ENCODE measurements at regions not wholly inside any gene's neighbourhood (a gene's known extent, or its start where the extent isn't known, plus 50 kb on each side); places are given as distances from the start of the nearest gene placed in this dataset.
A peak's percentile ranks its signal among the peaks of the same experiment; 100 is the strongest.
"Not testable (repeated sequence)": the region's sequence is repeated elsewhere in the genome, so short reads cannot be mapped to it uniquely, and the experiment has no call there.

GRCh38 chr15:69561071-69561784 is 108.6 kb downstream of the RPLP1 start:
- no peak for FAIRE-seq
- 29 to 58% (median 41%) methylated on average over 14 of the region's 14 CpGs for WGBS, 3 donors
- peaks cover 8 to 57% (median 9%) of the 10 kb centered on the region in 3 donors for H3K4me1 ChIP-seq (ENCODE audit: control insufficient read depth in 3 of 3, insufficient read depth in 2 of 3, low read depth in 1 of 3, low read length in 2 of 3)
- peak overlapping the region in 1 of 3 donors; percentile 5 for H3K4me3 ChIP-seq (ENCODE audit: low read depth in 1 of 3, low read length in 3 of 3)
- H3K27me3 ChIP-seq (ENCODE audit: control insufficient read depth in 3 of 3, insufficient read depth in 3 of 3, low read length in 3 of 3): peaks cover 0 to 7% (median 0%) of the 10 kb centered on the region in 3 donors
- DNase-seq: peak; percentile 54 to 87
- no peaks in the 10 kb centered on the region for H3K9me3 ChIP-seq (ENCODE audit: control insufficient read depth in 2 of 2, insufficient read depth in 1 of 2, low read depth in 1 of 2, low read length in 1 of 2)
- peak overlapping the region in 1 of 3 donors; percentile 68 for H3K27ac ChIP-seq (ENCODE audit: low read depth in 1 of 3, low read length in 2 of 3)
- peaks cover 0 to 2% (median 0%) of the 10 kb centered on the region in 3 donors for H3K36me3 ChIP-seq (ENCODE audit: control insufficient read depth in 3 of 3, insufficient read depth in 2 of 3, low read depth in 1 of 3, low read length in 3 of 3)

- H3K4me1 ChIP-seq (ENCODE audit: control insufficient read depth in 3 of 3, insufficient read depth in 2 of 3, low read depth in 1 of 3, low read length in 2 of 3): peaks cover 8 to 49% (median 9%) of the 10 kb centered on the region in 3 donors
- FAIRE-seq: no peak
Measured at GRCh38 chr15:69562116-69562515, 109.5 kb downstream of the RPLP1 start.

GRCh38 chr15:69562564-69562963 is 109.9 kb downstream of the RPLP1 start:
- no peak overlapping the region for H3K4me3 ChIP-seq (ENCODE audit: low read depth in 1 of 3, low read length in 3 of 3)
- DNase-seq (peak; percentile 36 to 61), FAIRE-seq (no peak)
- H3K4me1 ChIP-seq (ENCODE audit: control insufficient read depth in 3 of 3, insufficient read depth in 2 of 3, low read depth in 1 of 3, low read length in 2 of 3): peaks cover 8 to 48% (median 8%) of the 10 kb centered on the region in 3 donors
- peaks cover 0 to 2% (median 0%) of the 10 kb centered on the region in 3 donors for H3K36me3 ChIP-seq (ENCODE audit: control insufficient read depth in 3 of 3, insufficient read depth in 2 of 3, low read depth in 1 of 3, low read length in 3 of 3)
- peaks cover 0 to 7% (median 0%) of the 10 kb centered on the region in 3 donors for H3K27me3 ChIP-seq (ENCODE audit: control insufficient read depth in 3 of 3, insufficient read depth in 3 of 3, low read length in 3 of 3)
- 50 to 76% (median 69%) methylated on average over 4 of the region's 4 CpGs for WGBS, 3 donors
- no peaks in the 10 kb centered on the region for H3K9me3 ChIP-seq (ENCODE audit: control insufficient read depth in 2 of 2, insufficient read depth in 1 of 2, low read depth in 1 of 2, low read length in 1 of 2)
- peak overlapping the region in 1 of 3 donors; percentile 68 for H3K27ac ChIP-seq (ENCODE audit: low read depth in 1 of 3, low read length in 2 of 3)

More at GRCh38 chr15:69562116-69562515, 109.5 kb downstream of the RPLP1 start:
- WGBS, 3 donors: 26 to 37% (median 35%) methylated on average over 7 of the region's 7 CpGs
- H3K27me3 ChIP-seq (ENCODE audit: control insufficient read depth in 3 of 3, insufficient read depth in 3 of 3, low read length in 3 of 3): peaks cover 0 to 7% (median 0%) of the 10 kb centered on the region in 3 donors
- H3K36me3 ChIP-seq (ENCODE audit: control insufficient read depth in 3 of 3, insufficient read depth in 2 of 3, low read depth in 1 of 3, low read length in 3 of 3): peaks cover 0 to 2% (median 0%) of the 10 kb centered on the region in 3 donors
- no peaks in the 10 kb centered on the region for H3K9me3 ChIP-seq (ENCODE audit: control insufficient read depth in 2 of 2, insufficient read depth in 1 of 2, low read depth in 1 of 2, low read length in 1 of 2)
- H3K27ac ChIP-seq (ENCODE audit: low read depth in 1 of 3, low read length in 2 of 3): peak overlapping the region in 1 of 3 donors; percentile 68
- DNase-seq: peak in 1 of 2 donors; percentile 20
- H3K4me3 ChIP-seq (ENCODE audit: low read depth in 1 of 3, low read length in 3 of 3): peak overlapping the region in 1 of 3 donors; percentile 5

GRCh38 chr15:69565066-69565655 is 112.5 kb downstream of the RPLP1 start:
- Histone ChIP-seq H3K4me3 (ENCODE audit: low read depth in 1 of 3, low read length in 3 of 3) (no peak overlapping the region), H3K27ac (ENCODE audit: low read depth in 1 of 3, low read length in 2 of 3) (no peak overlapping the region), H3K9me3 (ENCODE audit: control insufficient read depth in 2 of 2, insufficient read depth in 1 of 2, low read depth in 1 of 2, low read length in 1 of 2) (no peaks in the 10 kb centered on the region), H3K36me3 (ENCODE audit: control insufficient read depth in 3 of 3, insufficient read depth in 2 of 3, low read depth in 1 of 3, low read length in 3 of 3) (peaks cover 0 to 2% (median 0%) of the 10 kb centered on the region in 3 donors), H3K27me3 (ENCODE audit: control insufficient read depth in 3 of 3, insufficient read depth in 3 of 3, low read length in 3 of 3) (peaks cover 0 to 7% (median 0%) of the 10 kb centered on the region in 3 donors), H3K4me1 (ENCODE audit: control insufficient read depth in 3 of 3, insufficient read depth in 2 of 3, low read depth in 1 of 3, low read length in 2 of 3) (peaks cover 0 to 28% (median 0%) of the 10 kb centered on the region in 3 donors)
- FAIRE-seq: no peak
- no peak for DNase-seq
- 81 to 89% (median 86%) methylated on average over 9 of the region's 9 CpGs for WGBS, 3 donors

GRCh38 chr15:69567238-69567760 is 114.7 kb downstream of the RPLP1 start:
- not testable (repeated sequence) for FAIRE-seq; H3K4me1 ChIP-seq (ENCODE audit: control insufficient read depth in 3 of 3, insufficient read depth in 2 of 3, low read depth in 1 of 3, low read length in 2 of 3); H3K36me3 ChIP-seq (ENCODE audit: control insufficient read depth in 3 of 3, insufficient read depth in 2 of 3, low read depth in 1 of 3, low read length in 3 of 3); H3K9me3 ChIP-seq (ENCODE audit: control insufficient read depth in 2 of 2, insufficient read depth in 1 of 2, low read depth in 1 of 2, low read length in 1 of 2); DNase-seq; H3K27me3 ChIP-seq (ENCODE audit: control insufficient read depth in 3 of 3, insufficient read depth in 3 of 3, low read length in 3 of 3); H3K27ac ChIP-seq (ENCODE audit: low read depth in 1 of 3, low read length in 2 of 3); H3K4me3 ChIP-seq (ENCODE audit: low read depth in 1 of 3, low read length in 3 of 3)
- 94 to 96% (median 95%) methylated on average over 27 to 31 of the region's 31 CpGs for WGBS, 3 donors

- FAIRE-seq: no peak
- no peak for DNase-seq
- H3K27me3 ChIP-seq (ENCODE audit: control insufficient read depth in 3 of 3, insufficient read depth in 3 of 3, low read length in 3 of 3): no peaks in the 10 kb centered on the region
- H3K4me1 ChIP-seq (ENCODE audit: control insufficient read depth in 3 of 3, insufficient read depth in 2 of 3, low read depth in 1 of 3, low read length in 2 of 3): no peaks in the 10 kb centered on the region
- 82 to 85% (median 84%) methylated on average over 8 of the region's 8 CpGs for WGBS, 3 donors
- H3K36me3 ChIP-seq (ENCODE audit: control insufficient read depth in 3 of 3, insufficient read depth in 2 of 3, low read depth in 1 of 3, low read length in 3 of 3): peaks cover 0 to 2% (median 0%) of the 10 kb centered on the region in 3 donors
- no peaks in the 10 kb centered on the region for H3K9me3 ChIP-seq (ENCODE audit: control insufficient read depth in 2 of 2, insufficient read depth in 1 of 2, low read depth in 1 of 2, low read length in 1 of 2)
- H3K27ac ChIP-seq (ENCODE audit: low read depth in 1 of 3, low read length in 2 of 3): no peak overlapping the region
- no peak overlapping the region for H3K4me3 ChIP-seq (ENCODE audit: low read depth in 1 of 3, low read length in 3 of 3)
Measured at GRCh38 chr15:69568173-69569009, 115.8 kb downstream of the RPLP1 start.

- Histone ChIP-seq H3K4me1 (ENCODE audit: control insufficient read depth in 3 of 3, insufficient read depth in 2 of 3, low read depth in 1 of 3, low read length in 2 of 3) (no peaks in the 10 kb centered on the region), H3K9me3 (ENCODE audit: control insufficient read depth in 2 of 2, insufficient read depth in 1 of 2, low read depth in 1 of 2, low read length in 1 of 2) (no peaks in the 10 kb centered on the region), H3K36me3 (ENCODE audit: control insufficient read depth in 3 of 3, insufficient read depth in 2 of 3, low read depth in 1 of 3, low read length in 3 of 3) (peaks cover 0 to 2% (median 0%) of the 10 kb centered on the region in 3 donors), H3K27ac (ENCODE audit: low read depth in 1 of 3, low read length in 2 of 3) (no peak overlapping the region), H3K4me3 (ENCODE audit: low read depth in 1 of 3, low read length in 3 of 3) (no peak overlapping the region), H3K27me3 (ENCODE audit: control insufficient read depth in 3 of 3, insufficient read depth in 3 of 3, low read length in 3 of 3) (no peaks in the 10 kb centered on the region)
- DNase-seq (no peak), FAIRE-seq (no peak)
- 59 to 94% (median 78%) methylated on average over 5 of the region's 5 CpGs for WGBS, 3 donors
Measured at GRCh38 chr15:69570454-69570853, 117.8 kb downstream of the RPLP1 start.

GRCh38 chr15:69570997-69571396 is 118.4 kb downstream of the RPLP1 start:
- 93 to 97% (median 93%) methylated on average over 5 of the region's 5 CpGs for WGBS, 3 donors
- Histone ChIP-seq H3K36me3 (ENCODE audit: control insufficient read depth in 3 of 3, insufficient read depth in 2 of 3, low read depth in 1 of 3, low read length in 3 of 3) (no peaks in the 10 kb centered on the region), H3K4me3 (ENCODE audit: low read depth in 1 of 3, low read length in 3 of 3) (no peak overlapping the region), H3K27ac (ENCODE audit: low read depth in 1 of 3, low read length in 2 of 3) (no peak overlapping the region), H3K4me1 (ENCODE audit: control insufficient read depth in 3 of 3, insufficient read depth in 2 of 3, low read depth in 1 of 3, low read length in 2 of 3) (no peaks in the 10 kb centered on the region), H3K27me3 (ENCODE audit: control insufficient read depth in 3 of 3, insufficient read depth in 3 of 3, low read length in 3 of 3) (no peaks in the 10 kb centered on the region), H3K9me3 (ENCODE audit: control insufficient read depth in 2 of 2, insufficient read depth in 1 of 2, low read depth in 1 of 2, low read length in 1 of 2) (no peaks in the 10 kb centered on the region)
- no peak for DNase-seq
- no peak for FAIRE-seq

Measured in small intestine (tissue), 7 donors.